GM12878 (cell line): ENCODE measurements at regions not wholly inside any gene's neighbourhood (a gene's known extent, or its start where the extent isn't known, plus 50 kb on each side); places are given as distances from the start of the nearest gene placed in this dataset.

Experiments used
- E4F1 ChIP-seq: fragments of 450-650 bp; IDR thresholded peaks from 2 replicates; pipeline ENCODE4 v1.6.1; 2018; ENCODE audit warnings: borderline replicate concordance, mild to moderate bottlenecking; ENCODE audit not compliant: partially characterized antibody
- MAX ChIP-seq: IDR thresholded peaks from 2 replicates; pipeline ENCODE4 v1.6.1; 2012; ENCODE audit warnings: low read depth, low read length, improper control_type of control experiment
- POLR2AphosphoS2 ChIP-seq: IDR thresholded peaks from 2 replicates; pipeline ENCODE4 v1.6.1; 2011; ENCODE audit warnings: low read depth, mild to moderate bottlenecking, low read length, improper control_type of control experiment, moderate library complexity
- POU2F2 ChIP-seq: IDR thresholded peaks from 3 replicates; pipeline ENCODE4 v1.6.1; 2011; ENCODE audit warnings: low read depth, mild to moderate bottlenecking, low read length, borderline replicate concordance
- REST ChIP-seq: IDR thresholded peaks from 2 replicates; pipeline ENCODE4 v1.6.1; 2012; ENCODE audit warnings: mild to moderate bottlenecking, low read depth, low read length
- SP1 ChIP-seq: IDR thresholded peaks from one replicate; pipeline ENCODE4 v1.6.1; 2011; ENCODE audit warnings: low read depth, low read length
- ZNF217 ChIP-seq: fragments of 450-650 bp; IDR thresholded peaks from 2 replicates; pipeline ENCODE4 v1.6.1; 2017; ENCODE audit warnings: antibody characterized with exemption, mild to moderate bottlenecking

- TF ChIP-seq E4F1 (no peak), ZNF217 (no peak), POLR2AphosphoS2 (no peak), POU2F2 (no peak), REST (no peak), SP1 (no peak), MAX (no peak)
These were observed 167.3 kb upstream of the GSE1 start (continued) for GRCh38 chr16:85445779-85446222.
